Left ventricle myocardium superior (tissue), 1 donor: ENCODE measurements at regions not wholly inside any gene's neighbourhood (a gene's known extent, or its start where the extent isn't known, plus 50 kb on each side); places are given as distances from the start of the nearest gene placed in this dataset.

Experiments used
- ATAC-seq: fragments of 200-7000 bp; cut with Tn5 transposase; one replicate; pipeline ENCODE4 v1.9.1; 2020; ENCODE audit warnings: mild to moderate bottlenecking, moderate library complexity
- DNase-seq: peaks from one replicate; pipeline ENCODE4 v3.0.0-alpha.2; 2020
- intact Hi-C: fragments of 100-400 bp; cut with micrococcal nuclease; formaldehyde crosslinking; loops from one replicate; pipeline ENCODE4 v1.11.0; 2022
- donor health status: DM: no; HTN: yes; CAD: no; lungs with severe emphysema.

- intact Hi-C loops = no loop called here
- DNase-seq (no peak), ATAC-seq (no peak)
Observed at GRCh38 chr17:71276079-71276478, 844.7 kb upstream of the SOX9 start.

GRCh38 chr17:71283486-71283885 lies 837.3 kb upstream of the SOX9 start:
- ATAC-seq (no peak), DNase-seq (no peak)
- intact Hi-C loops = no loop called here

- intact Hi-C loops = no loop called here
- ATAC-seq = no peak
- DNase-seq = no peak
Observed at GRCh38 chr17:71284032-71284755, 836.6 kb upstream of the SOX9 start.

GRCh38 chr17:71286625-71287024 lies 834.2 kb upstream of the SOX9 start:
- ATAC-seq (no peak), DNase-seq (no peak)
- intact Hi-C loops = no loop called here

- DNase-seq = no peak
- intact Hi-C loops = no loop called here
- ATAC-seq = no peak
Observed at GRCh38 chr17:71287071-71287823, 833.6 kb upstream of the SOX9 start.

GRCh38 chr17:71292006-71292405 lies 828.8 kb upstream of the SOX9 start:
- intact Hi-C loops = no loop called here
- ATAC-seq (no peak), DNase-seq (no peak)

- DNase-seq (no peak), ATAC-seq (no peak)
- intact Hi-C loops = no loop called here
Observed at GRCh38 chr17:71296005-71296404, 824.8 kb upstream of the SOX9 start.

- DNase-seq = no peak
- intact Hi-C loops = no loop called here
- ATAC-seq = no peak
Observed at GRCh38 chr17:71301063-71301462, 819.8 kb upstream of the SOX9 start.

GRCh38 chr17:71302721-71303549 lies 817.9 kb upstream of the SOX9 start:
- DNase-seq = no peak
- intact Hi-C loops = no loop called here
- ATAC-seq = no peak

GRCh38 chr17:71304498-71305158 lies 816.2 kb upstream of the SOX9 start:
- intact Hi-C loops = no loop called here
- ATAC-seq (no peak), DNase-seq (no peak)

GRCh38 chr17:71313866-71314265 lies 807.0 kb upstream of the SOX9 start:
- ATAC-seq (no peak), DNase-seq (no peak)
- intact Hi-C loops = no loop called here

- ATAC-seq (no peak), DNase-seq (no peak)
- intact Hi-C loops = no loop called here
Observed at GRCh38 chr17:71315568-71315967, 805.3 kb upstream of the SOX9 start.

- DNase-seq (no peak), ATAC-seq (no peak)
- intact Hi-C loops = no loop called here
Observed at GRCh38 chr17:71316176-71316897, 804.5 kb upstream of the SOX9 start.

GRCh38 chr17:71320009-71320796 lies 800.6 kb upstream of the SOX9 start:
- intact Hi-C loops = no loop called here
- ATAC-seq (no peak), DNase-seq (no peak)

GRCh38 chr17:71325117-71325516 lies 795.7 kb upstream of the SOX9 start:
- DNase-seq = no peak
- intact Hi-C loops = no loop called here
- no peak for ATAC-seq

GRCh38 chr17:71325886-71326285 lies 794.9 kb upstream of the SOX9 start:
- intact Hi-C loops = no loop called here
- ATAC-seq = no peak
- DNase-seq = no peak

GRCh38 chr17:71327376-71328059 lies 793.3 kb upstream of the SOX9 start:
- ATAC-seq (no peak), DNase-seq (no peak)
- intact Hi-C loops = no loop called here
